Activated T-cell treated with anti-CD3 and anti-CD28 coated beads, Interleukin-2, amount 50 U/mL, for 4 hours (primary cell): ENCODE measurements at regions not wholly inside any gene's neighbourhood (a gene's known extent, or its start where the extent isn't known, plus 50 kb on each side); places are given as distances from the start of the nearest gene placed in this dataset.
"Not testable (repeated sequence)": the region's sequence is repeated elsewhere in the genome, so short reads cannot be mapped to it uniquely, and the experiment has no call there.

ENCODE experiments used
- ATAC-seq, 2 donors: fragments of 200-7000 bp; cut with Tn5 transposase; one replicate each; pipeline ENCODE4 v1.10.0; 2021
- DNase-seq: peaks from one replicate; pipeline ENCODE4 v3.0.0-alpha.2; 2020
- H3K27me3 Mint-ChIP-seq: one replicate; pipeline ENCODE4 v1.8.0; 2021; ENCODE audit warnings: low read depth, mixed read lengths
- H3K36me3 Mint-ChIP-seq: one replicate; pipeline ENCODE4 v1.8.0; 2022; ENCODE audit warnings: mixed read lengths; ENCODE audit not compliant: insufficient read depth
- H3K4me1 Mint-ChIP-seq: one replicate; pipeline ENCODE4 v1.8.0; 2021; ENCODE audit warnings: low read depth, mixed read lengths
- H3K4me3 Mint-ChIP-seq: one replicate; pipeline ENCODE4 v1.8.0; 2021; ENCODE audit warnings: mild to moderate bottlenecking, moderate library complexity, mixed read lengths
- H3K9me3 Mint-ChIP-seq: one replicate; pipeline ENCODE4 v1.8.0; 2021; ENCODE audit warnings: mixed read lengths

DNA sequence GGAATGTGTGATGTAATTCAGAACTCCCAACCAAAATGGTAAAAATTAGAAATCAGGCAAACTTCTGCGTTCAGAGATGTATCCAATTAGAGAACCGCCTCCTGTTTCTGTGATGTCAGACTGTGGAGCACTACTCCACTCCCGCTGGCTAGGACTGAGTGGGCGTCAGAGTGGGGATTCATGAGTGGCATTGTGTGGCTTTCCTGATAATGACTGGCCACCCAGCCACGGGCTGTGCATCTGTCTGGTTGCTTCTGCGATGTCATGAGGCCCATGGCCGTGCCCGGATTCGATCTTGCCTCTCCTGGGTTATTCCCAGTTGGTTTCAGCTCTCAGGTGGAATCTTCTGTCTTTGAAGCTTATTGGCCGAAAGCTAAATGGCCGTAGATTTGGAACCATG lies 87.1 kb upstream of the KCNA1 start:
- H3K4me3 Mint-ChIP-seq = no peak overlapping the region
- H3K9me3 Mint-ChIP-seq = no peaks in the 10 kb centered on the region
- ATAC-seq = no peak
- no peak for DNase-seq
- H3K36me3 Mint-ChIP-seq = no peaks in the 10 kb centered on the region
- peaks cover 5% of the 10 kb centered on the region for H3K27me3 Mint-ChIP-seq
- peaks cover 52% of the 10 kb centered on the region for H3K4me1 Mint-ChIP-seq

- Mint-ChIP-seq H3K27me3 (peaks cover 2% of the 10 kb centered on the region), H3K4me1 (peaks cover 57% of the 10 kb centered on the region), H3K4me3 (no peak overlapping the region), H3K36me3 (no peaks in the 10 kb centered on the region), H3K9me3 (no peaks in the 10 kb centered on the region)
- no peak for DNase-seq
- no peak for ATAC-seq
Measured at GRCh38 chr12:4824380-4824779, 85.3 kb upstream of the KCNA1 start.

DNA sequence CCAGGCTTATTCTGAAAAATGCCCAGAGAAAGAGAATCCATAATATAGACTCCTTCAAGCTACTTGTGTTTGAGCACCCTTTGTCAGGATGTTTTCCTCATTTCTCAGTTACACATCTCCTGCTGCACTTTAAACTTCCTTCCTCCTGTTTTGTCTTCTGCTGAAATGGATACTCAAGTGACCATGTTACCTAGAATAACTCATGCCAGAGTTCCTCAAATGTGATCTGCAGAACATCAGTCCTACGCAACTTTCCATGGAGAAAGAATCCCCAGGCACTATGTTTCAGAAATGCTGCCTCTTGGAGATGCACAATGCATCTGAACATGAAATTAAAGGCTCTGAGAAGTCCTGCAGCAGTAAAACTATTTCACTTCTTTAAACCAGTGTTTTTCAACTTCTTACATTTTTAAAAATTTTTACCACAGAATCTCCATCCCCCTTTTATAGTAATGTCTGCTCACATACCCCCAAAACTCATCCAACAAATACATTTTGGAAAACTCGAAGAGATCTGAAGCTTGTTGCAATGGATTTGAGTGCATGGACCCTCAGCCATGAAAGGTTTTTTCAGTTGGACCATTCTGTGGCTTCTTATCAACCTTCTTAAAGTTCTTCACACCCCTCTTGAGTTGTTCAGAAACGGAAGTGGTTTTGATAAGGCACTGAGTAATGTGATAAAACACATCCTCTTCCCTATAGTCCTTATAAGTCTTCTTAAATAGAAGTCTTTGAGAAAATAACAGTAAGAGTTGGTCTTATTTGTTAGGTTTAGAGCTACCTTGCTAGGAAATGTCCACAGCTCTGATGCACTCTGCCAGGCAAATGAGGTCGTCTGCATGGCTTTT lies 84.5 kb upstream of the KCNA1 start:
- no peaks in the 10 kb centered on the region for H3K36me3 Mint-ChIP-seq
- no peak for DNase-seq
- no peaks in the 10 kb centered on the region for H3K27me3 Mint-ChIP-seq
- H3K4me1 Mint-ChIP-seq = peaks cover 63% of the 10 kb centered on the region
- peak; percentile 65 to 66 for ATAC-seq
- no peak overlapping the region for H3K4me3 Mint-ChIP-seq
- no peaks in the 10 kb centered on the region for H3K9me3 Mint-ChIP-seq

GRCh38 chr12:4826909-4827308 lies 82.8 kb upstream of the KCNA1 start:
- Mint-ChIP-seq H3K27me3 (no peaks in the 10 kb centered on the region), H3K4me1 (peaks cover 71% of the 10 kb centered on the region), H3K9me3 (no peaks in the 10 kb centered on the region), H3K4me3 (no peak overlapping the region), H3K36me3 (no peaks in the 10 kb centered on the region)
- DNase-seq (no peak), ATAC-seq (no peak)

DNA sequence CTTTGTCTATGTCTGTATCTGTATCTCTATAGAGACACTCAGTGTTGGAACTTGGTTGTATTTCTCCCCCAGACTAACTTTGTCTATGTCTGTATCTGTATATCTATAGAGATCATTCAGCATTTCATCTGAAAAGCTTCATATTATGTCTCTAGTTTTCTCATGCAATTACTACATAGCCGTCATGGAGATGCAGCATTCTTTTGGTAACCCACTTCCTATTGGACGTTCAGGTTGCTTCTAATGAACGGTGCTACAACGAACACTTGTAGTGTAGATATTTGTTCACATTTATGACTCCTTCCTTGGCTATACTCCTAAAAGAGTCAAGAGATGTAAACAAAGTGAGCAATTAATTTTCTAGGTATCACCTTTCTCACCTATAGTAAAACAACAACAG lies 81.5 kb upstream of the KCNA1 start:
- Mint-ChIP-seq H3K4me1 (peaks cover 70% of the 10 kb centered on the region), H3K4me3 (no peak overlapping the region), H3K9me3 (no peaks in the 10 kb centered on the region), H3K27me3 (no peaks in the 10 kb centered on the region), H3K36me3 (no peaks in the 10 kb centered on the region)
- no peak for ATAC-seq
- no peak for DNase-seq

GRCh38 chr12:4829161-4829792 lies 80.4 kb upstream of the KCNA1 start:
- ATAC-seq (peak; percentile 70 to 74), DNase-seq (no peak)

GRCh38 chr12:4829793-4830162 lies 79.9 kb upstream of the KCNA1 start:
- ATAC-seq (peak in 1 of 2 donors; percentile 19), DNase-seq (no peak)
- H3K9me3 Mint-ChIP-seq = no peaks in the 10 kb centered on the region
- H3K27me3 Mint-ChIP-seq = no peaks in the 10 kb centered on the region
- peaks cover 61% of the 10 kb centered on the region for H3K4me1 Mint-ChIP-seq
- H3K4me3 Mint-ChIP-seq = peak overlapping the region; percentile 69
- H3K36me3 Mint-ChIP-seq = no peaks in the 10 kb centered on the region

More at GRCh38 chr12:4829161-4829792, 80.4 kb upstream of the KCNA1 start:
- Mint-ChIP-seq H3K27me3 (no peaks in the 10 kb centered on the region), H3K4me3 (peak overlapping the region; percentile 69), H3K9me3 (no peaks in the 10 kb centered on the region), H3K4me1 (peaks cover 66% of the 10 kb centered on the region), H3K36me3 (no peaks in the 10 kb centered on the region)

DNA sequence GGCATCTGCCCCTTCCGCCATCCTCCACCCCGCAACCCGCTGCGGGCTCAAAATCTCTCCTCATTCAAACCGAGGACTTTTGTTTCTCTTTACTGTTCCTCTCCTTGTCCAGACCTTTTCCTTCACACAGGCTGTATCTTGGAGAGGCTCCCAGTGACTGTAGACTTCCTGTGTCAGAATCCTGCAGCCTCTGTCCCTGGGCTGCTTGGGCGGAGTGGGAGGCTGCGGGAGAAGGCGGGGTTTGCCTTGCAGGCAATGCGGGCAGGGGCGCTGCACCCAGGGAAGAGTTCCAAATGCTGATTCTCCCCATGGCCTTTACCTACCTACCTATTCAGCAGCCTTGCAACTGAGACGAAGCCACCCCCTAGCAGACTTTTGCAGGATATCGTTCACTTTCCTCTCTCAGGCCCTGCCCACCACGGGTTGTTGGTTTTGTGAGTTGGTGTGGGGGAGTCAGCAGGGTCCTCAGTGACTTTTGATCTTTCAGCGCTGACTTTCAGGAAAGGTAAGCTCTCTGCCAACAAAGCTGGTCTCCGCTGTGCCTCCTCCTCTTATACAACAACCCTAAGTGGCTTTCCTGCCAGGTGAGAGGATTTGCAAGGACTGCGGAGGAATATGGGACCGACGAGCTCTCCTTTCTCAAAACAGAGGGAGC lies 79.0 kb upstream of the KCNA1 start:
- H3K27me3 Mint-ChIP-seq = no peaks in the 10 kb centered on the region
- DNase-seq (no peak), ATAC-seq (no peak)
- H3K4me1 Mint-ChIP-seq = peaks cover 52% of the 10 kb centered on the region
- H3K9me3 Mint-ChIP-seq = no peaks in the 10 kb centered on the region
- no peak overlapping the region for H3K4me3 Mint-ChIP-seq
- no peaks in the 10 kb centered on the region for H3K36me3 Mint-ChIP-seq

- no peak for ATAC-seq
- Mint-ChIP-seq H3K36me3 (no peaks in the 10 kb centered on the region), H3K4me3 (no peak overlapping the region), H3K27me3 (peaks cover 2% of the 10 kb centered on the region), H3K4me1 (peaks cover 35% of the 10 kb centered on the region), H3K9me3 (no peaks in the 10 kb centered on the region)
- no peak for DNase-seq
Measured at GRCh38 chr12:4833053-4833452, 76.7 kb upstream of the KCNA1 start.

- ATAC-seq (no peak), DNase-seq (no peak)
- Mint-ChIP-seq H3K36me3 (no peaks in the 10 kb centered on the region), H3K4me3 (no peak overlapping the region), H3K9me3 (no peaks in the 10 kb centered on the region), H3K27me3 (peaks cover 2% of the 10 kb centered on the region), H3K4me1 (peaks cover 30% of the 10 kb centered on the region)
Measured at GRCh38 chr12:4833524-4833923, 76.2 kb upstream of the KCNA1 start.

DNA sequence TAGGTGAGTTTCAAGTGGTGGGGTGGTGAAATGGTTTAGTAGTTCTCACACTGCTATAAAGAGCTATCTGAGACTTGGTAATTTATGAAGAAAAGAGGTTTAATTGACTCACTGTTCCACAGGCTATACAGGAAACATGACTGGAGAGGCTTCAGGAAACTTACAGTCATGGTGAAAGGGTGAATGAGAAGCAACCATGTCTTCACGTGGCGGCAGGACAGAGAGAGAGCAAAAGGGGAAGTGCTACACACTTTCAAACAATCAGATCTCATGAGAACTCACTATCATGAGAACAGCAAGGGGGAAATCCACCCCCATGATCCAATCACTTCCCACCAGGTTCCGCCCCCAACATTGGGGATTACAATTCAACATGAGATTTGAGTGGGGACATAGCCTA lies 67.3 kb upstream of the KCNA1 start:
- H3K9me3 Mint-ChIP-seq, H3K27me3 Mint-ChIP-seq, H3K4me3 Mint-ChIP-seq, DNase-seq, H3K4me1 Mint-ChIP-seq, H3K36me3 Mint-ChIP-seq: not testable (repeated sequence)
- ATAC-seq = peak; percentile 71 to 81

- peaks cover 7% of the 10 kb centered on the region for H3K27me3 Mint-ChIP-seq
- no peaks in the 10 kb centered on the region for H3K36me3 Mint-ChIP-seq
- DNase-seq (no peak), ATAC-seq (no peak)
- peaks cover 2% of the 10 kb centered on the region for H3K4me1 Mint-ChIP-seq
- no peak overlapping the region for H3K4me3 Mint-ChIP-seq
- no peaks in the 10 kb centered on the region for H3K9me3 Mint-ChIP-seq
Measured at GRCh38 chr12:4843907-4844306, 65.8 kb upstream of the KCNA1 start.

DNA sequence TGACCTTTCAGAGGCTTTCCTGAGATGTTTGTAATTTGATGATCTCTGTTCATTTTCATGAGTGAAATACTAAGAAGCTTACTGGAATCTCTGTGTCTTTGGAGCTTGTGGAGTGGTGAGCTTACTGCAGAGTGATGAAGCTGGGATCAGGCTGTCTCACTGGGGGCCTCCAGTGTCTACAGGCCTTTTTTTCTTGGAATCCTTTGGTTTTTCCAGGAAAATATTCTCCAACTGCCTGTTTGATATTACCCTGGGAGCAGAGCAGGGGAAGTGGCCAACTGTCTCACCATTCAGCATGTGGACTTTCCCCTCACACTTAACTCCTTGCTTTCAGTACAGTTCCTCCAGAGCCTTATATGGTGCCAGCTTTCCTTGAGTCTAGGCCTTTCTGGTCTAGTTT lies 62.0 kb upstream of the KCNA1 start:
- no peak for ATAC-seq
- Mint-ChIP-seq H3K36me3 (no peaks in the 10 kb centered on the region), H3K4me1 (no peaks in the 10 kb centered on the region), H3K27me3 (peaks cover 8% of the 10 kb centered on the region), H3K9me3 (no peaks in the 10 kb centered on the region), H3K4me3 (no peak overlapping the region)
- DNase-seq = no peak

- no peak for DNase-seq
- peaks cover 7% of the 10 kb centered on the region for H3K27me3 Mint-ChIP-seq
- no peak overlapping the region for H3K4me3 Mint-ChIP-seq
- no peaks in the 10 kb centered on the region for H3K4me1 Mint-ChIP-seq
- no peaks in the 10 kb centered on the region for H3K9me3 Mint-ChIP-seq
- no peak for ATAC-seq
- no peaks in the 10 kb centered on the region for H3K36me3 Mint-ChIP-seq
Measured at GRCh38 chr12:4849115-4849541, 60.6 kb upstream of the KCNA1 start.
